HG02678 (cell line): ENCODE measurements at regions not wholly inside any gene's neighbourhood (a gene's known extent, or its start where the extent isn't known, plus 50 kb on each side); places are given as distances from the start of the nearest gene placed in this dataset.

Experiments used
- ATAC-seq: cut with Tn5 transposase; IDR thresholded peaks from one replicate; pipeline ENCODE4 v1.9.1; 2021; ENCODE audit warnings: mild to moderate bottlenecking, moderate library complexity; ENCODE audit not compliant: unreplicated experiment

- no peak for ATAC-seq
Measured at GRCh38 chr11:27861706-27862430, 161.6 kb upstream of the BDNF start.

- ATAC-seq = no peak
Measured at GRCh38 chr11:27860811-27861210, 160.6 kb upstream of the BDNF start.

DNA sequence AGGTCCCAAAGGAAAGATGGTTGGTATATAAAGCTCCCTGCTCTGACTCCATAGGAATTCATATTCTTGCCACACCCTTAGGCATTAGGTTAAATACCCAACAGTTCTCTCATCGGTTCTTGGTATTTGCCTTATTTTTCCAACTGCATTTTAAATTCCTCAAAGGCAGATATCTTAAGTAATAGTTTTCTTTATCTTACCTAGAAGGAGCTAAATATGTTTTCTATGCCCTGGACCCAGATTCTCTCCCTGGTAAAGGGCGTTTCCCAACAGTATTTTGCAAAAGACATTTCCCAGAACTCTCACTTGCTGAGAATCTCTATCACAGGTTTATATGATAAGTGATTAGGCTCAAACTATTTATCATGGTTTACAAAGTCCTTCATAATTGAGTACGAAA, 158.6 kb upstream of the BDNF start:
- no peak for ATAC-seq

DNA sequence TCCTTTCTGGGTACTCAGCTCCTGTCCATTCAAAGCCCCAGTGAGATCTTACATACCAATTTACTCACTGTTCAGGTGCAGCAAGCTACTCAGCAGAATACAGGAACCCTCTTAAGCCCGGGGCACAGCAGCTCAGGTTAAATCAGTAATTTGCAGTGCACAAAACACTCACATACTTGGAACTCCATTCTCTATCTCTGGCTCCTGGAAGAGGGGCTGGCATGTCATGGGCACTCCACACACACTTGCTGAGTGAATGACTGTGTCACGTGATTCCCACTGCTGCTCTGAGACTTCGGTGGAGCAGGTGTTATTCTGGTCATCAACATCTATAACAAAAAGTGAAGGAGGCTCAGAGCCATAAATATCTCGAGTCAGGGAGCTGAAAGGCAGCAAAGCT, 157.3 kb upstream of the BDNF start:
- no peak for ATAC-seq

DNA sequence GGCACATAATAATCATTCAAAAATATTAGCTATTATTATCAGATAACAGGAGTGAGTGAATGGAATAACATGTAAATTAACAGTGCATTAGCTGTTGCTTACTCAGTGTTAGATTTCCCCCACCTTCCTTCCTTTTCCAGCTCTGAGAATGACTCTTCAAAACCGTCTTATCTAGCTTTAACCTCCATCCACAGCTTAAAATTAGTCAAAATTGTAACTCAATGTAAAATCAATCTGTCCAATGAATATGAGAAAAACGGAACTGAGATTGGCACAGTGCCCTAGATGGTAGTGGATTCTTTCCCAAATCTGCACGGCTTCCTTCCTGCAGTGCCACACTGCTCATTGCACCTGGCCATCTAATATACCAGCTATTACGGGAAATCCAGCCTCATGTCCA, 156.8 kb upstream of the BDNF start:
- peak; percentile 55 for ATAC-seq

- no peak for ATAC-seq
Measured at GRCh38 chr11:27848423-27848822, 148.2 kb upstream of the BDNF start.

DNA sequence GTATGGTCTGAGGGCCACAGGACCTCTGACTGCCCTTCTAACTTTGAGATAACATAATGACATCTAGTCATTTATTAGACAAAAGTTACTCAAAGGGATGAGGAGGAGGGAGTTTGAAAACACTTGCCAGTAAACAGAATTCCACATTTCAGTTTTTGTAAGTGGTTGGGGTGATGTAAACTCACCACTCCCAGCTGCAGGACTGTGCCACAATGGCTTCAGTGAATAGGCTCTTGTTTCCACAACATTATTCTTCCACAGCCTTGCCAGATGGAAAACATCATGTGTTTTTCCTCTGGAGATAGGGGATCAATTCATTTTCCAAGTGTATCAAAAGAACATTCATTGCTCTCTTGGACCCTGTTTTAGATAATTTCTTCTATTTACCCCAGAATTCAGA, 147.2 kb upstream of the BDNF start:
- ATAC-seq = no peak

DNA sequence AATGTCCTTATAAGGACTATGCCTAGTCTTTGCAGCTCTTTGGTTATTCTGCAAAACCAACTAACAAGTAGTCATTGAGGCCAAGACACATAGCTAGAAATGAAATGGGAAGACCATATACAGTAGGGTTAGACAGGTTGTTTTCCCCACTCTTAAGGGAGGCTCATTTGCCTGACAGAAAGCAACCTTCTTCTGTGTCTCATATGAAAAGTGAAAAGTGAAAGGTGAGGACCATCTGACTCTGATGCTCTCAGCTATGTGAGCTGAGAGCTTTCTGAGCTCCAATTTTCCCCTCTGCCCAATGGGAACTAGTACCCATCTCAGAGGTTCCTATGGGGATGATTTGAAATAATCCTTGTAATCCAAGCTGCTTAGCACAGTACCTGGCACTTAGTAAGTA, 142.0 kb upstream of the BDNF start:
- peak; percentile 37 for ATAC-seq

GRCh38 chr11:27841023-27841422, 140.8 kb upstream of the BDNF start:
- no peak for ATAC-seq

- no peak for ATAC-seq
Measured at GRCh38 chr11:27839226-27839913, 139.1 kb upstream of the BDNF start.

DNA sequence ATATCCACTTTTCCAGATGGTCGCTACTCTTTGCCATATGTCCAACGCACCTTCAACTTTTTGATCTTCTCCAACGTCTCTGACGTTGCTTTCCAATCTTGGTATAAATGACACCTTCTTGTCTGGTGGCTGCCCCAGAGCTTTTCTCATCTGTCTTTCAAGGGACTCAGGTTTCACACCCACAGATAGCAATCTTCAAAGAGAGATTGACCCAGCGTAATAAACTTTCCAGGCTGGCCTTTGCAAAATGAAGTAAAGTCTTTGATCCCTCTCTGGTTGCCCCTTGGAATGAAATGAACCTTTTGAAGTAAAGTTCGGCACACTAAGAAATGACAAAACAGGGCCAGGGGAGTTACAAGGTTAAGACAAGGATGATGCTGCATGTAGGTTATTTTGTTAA, 138.4 kb upstream of the BDNF start:
- no peak for ATAC-seq

GRCh38 chr11:27837895-27838563, 137.8 kb upstream of the BDNF start:
- peak; percentile 85 for ATAC-seq

DNA sequence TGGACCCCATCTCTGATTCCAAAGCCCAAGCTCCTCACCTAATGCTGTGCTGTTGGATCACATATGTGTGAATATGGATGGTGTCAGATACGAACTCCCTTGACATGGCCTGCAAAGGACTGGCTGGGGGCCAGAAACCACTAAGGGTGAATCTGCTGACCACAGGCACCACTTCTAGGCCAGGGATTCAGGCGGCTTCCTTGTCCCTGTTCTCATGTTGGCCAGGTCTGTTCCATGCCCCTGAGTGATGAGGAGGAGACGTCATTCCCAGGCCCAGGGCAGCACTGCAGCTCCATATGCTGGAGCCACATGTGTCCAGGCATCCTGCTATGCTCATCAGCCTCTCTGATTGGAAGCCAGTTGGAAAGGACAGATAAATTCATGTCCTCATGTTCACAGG, 130.0 kb upstream of the BDNF start:
- ATAC-seq = no peak

GRCh38 chr11:27820249-27820648, 120.0 kb upstream of the BDNF start:
- no peak for ATAC-seq

GRCh38 chr11:27816197-27816596, 115.9 kb upstream of the BDNF start:
- ATAC-seq = no peak

DNA sequence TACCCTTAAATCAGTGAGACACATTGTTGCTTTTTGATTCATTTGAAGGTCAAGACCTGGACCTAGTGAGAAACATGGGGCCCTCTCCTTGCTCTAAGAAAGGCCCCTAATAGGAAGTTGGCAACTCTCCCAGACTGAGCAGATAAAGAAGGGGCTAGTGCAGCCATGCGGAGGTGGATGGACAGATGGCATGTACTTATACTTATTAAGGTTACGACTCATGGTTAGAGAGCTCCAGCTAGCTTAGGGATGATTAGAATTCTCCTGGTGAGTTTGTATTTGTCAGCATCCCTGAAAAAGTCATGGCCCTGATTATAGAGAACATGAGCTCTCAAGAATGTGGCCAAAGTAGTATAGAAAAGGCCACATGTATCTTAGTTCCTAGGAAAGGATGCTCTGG, 112.1 kb upstream of the BDNF start:
- ATAC-seq = no peak

DNA sequence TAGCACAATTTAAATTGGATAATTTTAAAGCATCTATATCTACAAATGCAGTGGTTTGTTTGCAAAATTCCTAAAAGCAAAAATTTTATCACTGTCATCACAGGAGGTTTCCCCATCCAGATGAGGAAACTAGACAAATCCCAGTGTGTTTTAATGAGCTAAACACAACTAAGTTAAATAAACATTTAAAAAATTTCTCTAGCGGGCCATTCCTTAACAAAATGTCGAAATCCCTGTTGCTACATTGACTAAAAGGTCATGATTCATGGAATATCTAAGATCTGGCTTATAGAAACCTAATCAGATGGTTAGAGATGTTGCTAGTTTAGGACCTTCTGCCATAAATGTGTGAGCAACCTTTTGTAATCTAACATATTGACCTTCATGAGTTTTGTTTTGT, 107.3 kb upstream of the BDNF start:
- no peak for ATAC-seq

DNA sequence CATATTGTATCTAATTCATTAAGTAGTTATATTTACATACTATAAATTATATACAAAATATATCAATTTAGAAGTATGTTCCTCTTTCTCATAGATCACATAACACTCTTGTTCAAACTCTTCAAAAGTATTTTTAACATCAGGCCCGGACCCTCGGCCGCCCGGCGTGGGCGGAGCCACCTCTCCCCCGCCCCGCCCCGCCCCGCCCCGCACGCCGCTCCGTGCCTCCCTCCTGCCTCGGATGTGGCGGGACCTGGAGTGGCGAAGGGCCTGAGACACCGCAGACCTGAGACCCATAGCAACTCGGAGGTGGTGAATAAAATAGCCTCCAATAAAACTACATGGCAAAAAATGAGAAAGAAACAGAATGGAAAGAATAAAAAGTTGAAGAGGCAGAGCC, 105.9 kb upstream of the BDNF start:
- no peak for ATAC-seq

DNA sequence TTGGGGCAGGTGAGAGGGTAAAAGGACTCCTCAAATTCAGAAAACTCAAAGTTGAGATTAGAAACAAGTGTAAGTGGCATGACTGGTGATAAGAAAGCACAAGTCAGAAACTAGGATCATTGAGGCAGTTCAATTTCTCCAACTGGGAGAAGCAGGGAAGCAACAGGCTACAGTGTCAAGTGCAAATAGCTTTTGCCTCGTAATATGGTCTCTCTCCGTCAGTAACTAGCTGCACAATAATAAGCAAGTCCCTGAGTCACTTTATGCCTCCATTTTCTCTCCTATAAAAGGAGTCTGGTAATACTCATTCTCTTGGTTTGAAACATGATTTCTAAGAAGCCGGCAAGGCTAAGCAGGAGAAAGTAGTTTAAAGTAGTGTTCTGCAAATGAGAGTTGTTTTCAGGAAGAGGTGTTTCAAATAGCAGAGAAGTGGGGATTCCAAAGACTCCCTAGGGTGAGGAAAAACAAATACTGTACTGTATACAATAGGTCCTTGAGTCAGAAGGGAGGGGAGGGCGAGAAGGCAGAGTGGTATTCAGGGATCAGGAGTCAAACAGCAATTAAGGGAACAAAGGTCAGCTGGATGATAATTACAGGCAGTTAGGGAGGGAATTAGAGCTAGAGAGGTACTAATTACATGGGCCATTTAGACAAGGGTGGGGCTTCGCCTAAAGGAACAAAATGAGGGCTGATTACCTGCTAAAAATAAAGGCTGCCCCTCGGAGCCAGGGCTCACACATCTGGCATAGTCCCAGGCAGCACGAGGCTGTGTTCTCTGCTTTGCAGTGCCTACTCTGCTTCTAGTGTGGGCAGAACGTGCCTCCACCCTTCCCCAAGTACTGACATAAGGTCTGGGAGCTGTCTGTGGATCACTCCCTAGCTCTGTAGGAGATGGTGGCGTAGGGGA, 96.0 kb upstream of the BDNF start:
- no peak for ATAC-seq

DNA sequence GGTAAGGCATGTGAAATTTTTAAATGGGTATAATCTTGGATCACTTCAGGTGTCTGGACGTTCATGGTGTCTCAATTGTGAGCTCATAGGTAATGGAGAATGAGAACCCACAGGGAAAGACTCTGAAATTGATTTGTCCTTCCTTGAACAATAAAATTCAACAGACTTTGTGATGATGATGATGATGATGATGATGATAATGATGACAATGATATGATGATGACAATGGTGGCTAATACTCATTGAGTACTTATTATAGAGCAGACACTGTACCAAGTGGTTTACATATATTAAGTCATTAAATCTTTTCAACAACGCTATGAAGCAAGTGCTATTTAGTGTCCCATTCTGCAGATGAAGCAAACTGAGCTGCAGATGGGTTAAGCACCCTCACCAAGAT, 86.6 kb upstream of the BDNF start:
- no peak for ATAC-seq

- ATAC-seq = no peak
Measured at GRCh38 chr11:27786331-27786730, 86.1 kb upstream of the BDNF start.
